PC-3 (cell line): ENCODE measurements at regions not wholly inside any gene's neighbourhood (a gene's known extent, or its start where the extent isn't known, plus 50 kb on each side); places are given as distances from the start of the nearest gene placed in this dataset.

ENCODE experiments used
- ATAC-seq: fragments of 200-7000 bp; cut with Tn5 transposase; 2 replicates; pipeline ENCODE4 v1.9.1; 2020; ENCODE audit warnings: mild to moderate bottlenecking, moderate library complexity
- BruUV-seq: library from RNA; stranded (reverse); fragments of 400-500 nt; replicated peaks from 2 replicates; lab custom pipeline; 2021; lab: Mats Ljungman, UMichigan
- CTCF ChIA-PET: fragments of 300-600 bp; sonication (Branson Sonifier 250); formaldehyde crosslinking; loops from one replicate; lab custom pipeline; 2022; ENCODE audit warnings: antibody characterized with exemption; lab: Charles Lee
- POLR2A ChIA-PET: fragments of 300-600 bp; sonication (Branson Sonifier 250); formaldehyde crosslinking; loops from one replicate; lab custom pipeline; 2022; ENCODE audit warnings: antibody characterized with exemption; ENCODE audit not compliant: unreplicated experiment; lab: Charles Lee
- DNase-seq: peaks from one replicate; pipeline ENCODE4 v3.0.0-alpha.2; 2015
- H2AFZ ChIP-seq: fragments of 300-600 bp; sonication (generic); 2 replicates; pipeline ENCODE4 v1.6.0; 2016; ENCODE audit warnings: antibody characterized with exemption, low read length
- H3F3A ChIP-seq: fragments of 300-600 bp; sonication (generic); one replicate; pipeline ENCODE4 v1.6.0; 2017; ENCODE audit warnings: antibody characterized with exemption, low read length, control low read depth, mild to moderate bottlenecking; ENCODE audit not compliant: unreplicated experiment
- H3K27ac ChIP-seq: fragments of 300-600 bp; sonication (generic); 2 replicates; pipeline ENCODE4 v1.5.1; 2016; ENCODE audit warnings: mild to moderate bottlenecking, low read length
- H3K27me3 ChIP-seq: fragments of 300-600 bp; sonication (generic); 2 replicates; pipeline ENCODE4 v1.6.1; 2016; ENCODE audit warnings: low read length, mixed read lengths
- H3K36me3 ChIP-seq: fragments of 300-600 bp; sonication (generic); 2 replicates; pipeline ENCODE4 v1.6.1; 2016; ENCODE audit warnings: low read depth, mixed run types, low read length, mixed read lengths
- H3K4me1 ChIP-seq: fragments of 300-600 bp; sonication (generic); 2 replicates; pipeline ENCODE4 v1.5.1; 2016; ENCODE audit warnings: low read length; ENCODE audit not compliant: insufficient read depth
- H3K4me2 ChIP-seq: fragments of 300-600 bp; sonication (generic); 2 replicates; pipeline ENCODE4 v1.6.0; 2016; ENCODE audit warnings: low read length
- H3K4me3 ChIP-seq: fragments of 300-600 bp; sonication (generic); 2 replicates; pipeline ENCODE4 v1.5.1; 2016; ENCODE audit warnings: mild to moderate bottlenecking, low read length, mixed read lengths
- H3K79me2 ChIP-seq: fragments of 300-600 bp; sonication (generic); 2 replicates; pipeline ENCODE4 v1.6.1; 2017; ENCODE audit warnings: low read length, mixed read lengths
- H3K9ac ChIP-seq: fragments of 300-600 bp; sonication (generic); 2 replicates; pipeline ENCODE4 v1.6.0; 2016; ENCODE audit warnings: mild to moderate bottlenecking, low read length
- H3K9me2 ChIP-seq: fragments of 300-600 bp; sonication (generic); replicated peaks from 2 replicates; pipeline ENCODE4 v1.6.1; 2016; ENCODE audit warnings: mixed run types, low read length, mixed read lengths
- H3K9me3 ChIP-seq: fragments of 300-600 bp; sonication (generic); 2 replicates; pipeline ENCODE4 v1.6.1; 2016; ENCODE audit warnings: low read length, mixed read lengths
- H4K20me1 ChIP-seq: fragments of 300-600 bp; sonication (generic); 2 replicates; pipeline ENCODE4 v1.6.1; 2016; ENCODE audit warnings: low read length, mixed read lengths
- EZH2 ChIP-seq: fragments of 300-600 bp; sonication (generic); IDR thresholded peaks from one replicate; pipeline ENCODE4 v1.6.1; 2017; ENCODE audit warnings: antibody characterized with exemption, mild to moderate bottlenecking, low read length; ENCODE audit not compliant: unreplicated experiment
- EZH2phosphoT487 ChIP-seq: fragments of 300-600 bp; sonication (generic); IDR thresholded peaks from 2 replicates; pipeline ENCODE4 v1.6.1; 2018; ENCODE audit warnings: mild to moderate bottlenecking, antibody characterized with exemption, low read length, borderline replicate concordance
- intact Hi-C: fragments of 100-400 bp; cut with micrococcal nuclease; formaldehyde crosslinking; loops from 2 replicates; pipeline ENCODE4 v1.9.0; 2023
- TF ChIP-seq, protein P1 (sequence below): fragments of 300-600 bp; sonication (generic); conservative IDR thresholded peaks from 2 replicates; pipeline ENCODE4 v1.5.1; 2017; ENCODE audit warnings: antibody characterized with exemption, low read depth, mild to moderate bottlenecking, low read length

DNA sequence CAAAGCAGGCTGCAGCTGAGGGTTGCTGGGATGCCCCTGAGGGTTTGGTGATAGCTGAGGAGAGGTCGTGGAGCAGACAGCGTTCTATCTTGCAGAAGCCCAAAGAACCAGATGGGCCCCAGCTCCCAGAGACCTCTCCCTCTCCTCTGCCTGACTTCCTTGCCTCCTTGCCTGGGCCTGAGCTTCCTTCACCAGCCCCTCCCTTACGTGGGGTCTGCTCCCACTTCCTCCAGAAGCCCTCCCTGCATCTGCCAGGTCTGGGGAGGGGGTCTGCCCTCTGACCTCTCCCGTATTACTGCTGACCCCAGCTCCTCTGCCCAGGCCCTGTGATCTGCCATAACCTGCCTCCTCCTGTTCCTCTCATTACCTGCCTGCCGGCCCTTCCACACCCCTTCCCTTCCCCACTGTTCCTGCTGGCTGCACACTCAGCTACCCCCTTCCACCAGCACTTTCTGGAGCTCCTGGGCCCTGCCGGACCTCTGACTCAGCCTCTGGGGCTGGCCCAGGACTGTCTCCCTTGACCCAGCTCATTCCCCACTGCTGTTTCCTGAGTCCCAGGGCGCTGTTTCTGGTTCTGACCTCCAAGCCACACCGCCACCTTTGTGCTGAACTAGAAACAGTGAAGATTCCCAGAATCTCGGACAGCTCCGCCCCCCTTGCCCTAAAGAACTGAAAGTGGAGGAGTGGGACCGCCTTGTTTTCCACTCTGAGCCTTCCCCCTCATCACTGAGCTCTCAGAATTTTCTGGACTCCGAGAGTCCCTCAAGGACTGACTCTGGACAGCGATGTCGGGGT lies 237.7 kb upstream of the C1orf174 start:
- intact Hi-C loops, result no loop called here
- Histone ChIP-seq H4K20me1 (no peaks in the 10 kb centered on the region), H3K9ac (no peak overlapping the region), H3F3A (no peaks in the 10 kb centered on the region), H3K4me1 (no peaks in the 10 kb centered on the region), H3K9me3 (no peaks in the 10 kb centered on the region; the same call in 1 of the 2 replicates), H3K27me3 (peaks cover 83% of the 10 kb centered on the region), H3K36me3 (no peaks in the 10 kb centered on the region), H3K9me2 (no peaks in the 10 kb centered on the region), H2AFZ (no peak overlapping the region), H3K79me2 (no peaks in the 10 kb centered on the region), H3K4me2 (no peak overlapping the region), H3K4me3 (no peak overlapping the region), H3K27ac (no peak overlapping the region)
- TF ChIP-seq EZH2phosphoT487 (no peak), EZH2 (no peak)
- TF ChIP-seq, protein P1, sequence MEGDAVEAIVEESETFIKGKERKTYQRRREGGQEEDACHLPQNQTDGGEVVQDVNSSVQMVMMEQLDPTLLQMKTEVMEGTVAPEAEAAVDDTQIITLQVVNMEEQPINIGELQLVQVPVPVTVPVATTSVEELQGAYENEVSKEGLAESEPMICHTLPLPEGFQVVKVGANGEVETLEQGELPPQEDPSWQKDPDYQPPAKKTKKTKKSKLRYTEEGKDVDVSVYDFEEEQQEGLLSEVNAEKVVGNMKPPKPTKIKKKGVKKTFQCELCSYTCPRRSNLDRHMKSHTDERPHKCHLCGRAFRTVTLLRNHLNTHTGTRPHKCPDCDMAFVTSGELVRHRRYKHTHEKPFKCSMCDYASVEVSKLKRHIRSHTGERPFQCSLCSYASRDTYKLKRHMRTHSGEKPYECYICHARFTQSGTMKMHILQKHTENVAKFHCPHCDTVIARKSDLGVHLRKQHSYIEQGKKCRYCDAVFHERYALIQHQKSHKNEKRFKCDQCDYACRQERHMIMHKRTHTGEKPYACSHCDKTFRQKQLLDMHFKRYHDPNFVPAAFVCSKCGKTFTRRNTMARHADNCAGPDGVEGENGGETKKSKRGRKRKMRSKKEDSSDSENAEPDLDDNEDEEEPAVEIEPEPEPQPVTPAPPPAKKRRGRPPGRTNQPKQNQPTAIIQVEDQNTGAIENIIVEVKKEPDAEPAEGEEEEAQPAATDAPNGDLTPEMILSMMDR, result no peak
- ChIA-PET CTCF (no interaction called here), POLR2A (no interaction called here)
- ATAC-seq (no peak), DNase-seq (no peak)
- no TSS peak for BruUV-seq

DNA sequence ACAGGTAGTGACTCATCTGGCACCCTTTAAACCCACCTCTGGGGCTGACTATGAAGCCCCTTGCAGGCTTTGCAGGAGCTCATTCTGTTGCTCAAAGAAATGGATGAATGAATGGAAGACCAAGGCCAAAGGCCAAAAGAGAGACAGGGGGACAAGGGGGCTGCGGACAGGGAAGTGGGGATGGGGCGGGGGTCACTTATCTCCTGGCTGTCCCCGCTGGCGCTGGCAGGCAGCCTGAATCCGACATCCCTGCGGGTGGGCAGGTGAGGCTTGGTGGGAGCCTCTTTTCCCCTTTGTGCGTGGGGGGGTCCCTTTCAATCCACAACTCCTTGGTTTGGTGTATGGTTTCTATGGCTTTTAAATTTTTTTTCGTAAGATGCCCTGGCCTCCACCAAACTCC lies 239.6 kb upstream of the C1orf174 start:
- no peak for DNase-seq
- ATAC-seq, result no peak
- Histone ChIP-seq H3K27me3 (peaks cover 66% of the 10 kb centered on the region), H3K4me2 (no peak overlapping the region), H3K4me3 (no peak overlapping the region), H3K9ac (no peak overlapping the region), H3K9me3 (peaks cover 5% of the 10 kb centered on the region; the same call in 1 of the 2 replicates), H3K36me3 (no peaks in the 10 kb centered on the region), H3K4me1 (no peaks in the 10 kb centered on the region), H4K20me1 (no peaks in the 10 kb centered on the region), H3K79me2 (no peaks in the 10 kb centered on the region), H3K27ac (no peak overlapping the region), H3K9me2 (no peaks in the 10 kb centered on the region), H2AFZ (no peak overlapping the region), H3F3A (no peaks in the 10 kb centered on the region)
- intact Hi-C loops, result no loop called here
- no TSS peak for BruUV-seq
- POLR2A ChIA-PET, result no interaction called here
- no peak for TF ChIP-seq EZH2phosphoT487
- CTCF ChIA-PET, result no interaction called here

DNA sequence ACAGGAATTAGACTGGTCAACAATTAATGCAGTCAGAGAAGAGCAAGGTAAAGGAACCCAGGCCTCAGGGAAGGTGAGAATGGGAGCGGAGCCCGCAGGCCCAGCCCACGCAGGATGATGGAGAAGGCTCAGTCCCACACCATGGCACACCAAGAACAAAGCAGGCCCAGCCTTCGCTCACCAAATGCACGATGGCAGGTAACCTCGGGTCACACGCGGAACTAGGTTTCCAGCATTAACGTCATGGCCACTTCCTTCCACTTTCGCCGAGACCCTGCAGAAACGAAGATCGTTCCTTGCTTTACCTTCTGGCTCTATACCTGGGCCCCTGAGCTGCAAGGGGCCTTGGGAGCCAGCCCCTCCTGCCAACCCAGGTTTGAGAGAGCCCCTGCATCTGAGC lies 240.2 kb upstream of the C1orf174 start:
- Histone ChIP-seq H3K4me3 (no peak overlapping the region), H3F3A (no peaks in the 10 kb centered on the region), H3K4me2 (no peak overlapping the region), H3K4me1 (no peaks in the 10 kb centered on the region), H2AFZ (no peak overlapping the region), H3K27me3 (peaks cover 60% of the 10 kb centered on the region), H3K9ac (no peak overlapping the region), H3K27ac (no peak overlapping the region), H3K36me3 (no peaks in the 10 kb centered on the region), H3K9me3 (peaks cover 5% of the 10 kb centered on the region; the same call in 1 of the 2 replicates), H3K9me2 (no peaks in the 10 kb centered on the region), H4K20me1 (no peaks in the 10 kb centered on the region), H3K79me2 (no peaks in the 10 kb centered on the region)
- ATAC-seq, result no peak
- TF ChIP-seq, protein P1, result no peak
- TF ChIP-seq EZH2, result no peak
- TF ChIP-seq EZH2phosphoT487, result no peak
- DNase-seq, result no peak
- BruUV-seq, result no TSS peak
- POLR2A ChIA-PET, result no interaction called here
- CTCF ChIA-PET, result no interaction called here
- intact Hi-C loops, result no loop called here
